ENCODE measurements at regions not wholly inside any gene's neighbourhood (a gene's known extent, or its start where the extent isn't known, plus 50 kb on each side); places are given as distances from the start of the nearest gene placed in this dataset.

- H3K36me3 ChIP-seq (ENCODE audit: control insufficient read depth in 2 of 3, insufficient read depth in 3 of 3, low read length in 3 of 3) = no peaks in the 10 kb centered on the region
- H3K9me3 ChIP-seq (ENCODE audit: control insufficient read depth in 2 of 3, insufficient read depth in 1 of 3, low read length in 3 of 3) = no peaks in the 10 kb centered on the region
- peaks cover 0 to 3% (median 0%) of the 10 kb centered on the region in 3 donors for H3K4me1 ChIP-seq (ENCODE audit: control insufficient read depth in 2 of 3, insufficient read depth in 2 of 3, low read depth in 1 of 3, low read length in 3 of 3)
- DNase-seq (no peak), FAIRE-seq (no peak)
- H3K9ac ChIP-seq (ENCODE audit: low read length in 3 of 3) = no peak overlapping the region
- no peaks in the 10 kb centered on the region for H3K27me3 ChIP-seq (ENCODE audit: control insufficient read depth, insufficient read depth, low read length)
- H3K27ac ChIP-seq (ENCODE audit: low read depth in 2 of 2, low read length in 2 of 2) = no peak overlapping the region
- intact Hi-C loops (cut with DNase I) = no loop called here
- TF ChIP-seq, protein P1, sequence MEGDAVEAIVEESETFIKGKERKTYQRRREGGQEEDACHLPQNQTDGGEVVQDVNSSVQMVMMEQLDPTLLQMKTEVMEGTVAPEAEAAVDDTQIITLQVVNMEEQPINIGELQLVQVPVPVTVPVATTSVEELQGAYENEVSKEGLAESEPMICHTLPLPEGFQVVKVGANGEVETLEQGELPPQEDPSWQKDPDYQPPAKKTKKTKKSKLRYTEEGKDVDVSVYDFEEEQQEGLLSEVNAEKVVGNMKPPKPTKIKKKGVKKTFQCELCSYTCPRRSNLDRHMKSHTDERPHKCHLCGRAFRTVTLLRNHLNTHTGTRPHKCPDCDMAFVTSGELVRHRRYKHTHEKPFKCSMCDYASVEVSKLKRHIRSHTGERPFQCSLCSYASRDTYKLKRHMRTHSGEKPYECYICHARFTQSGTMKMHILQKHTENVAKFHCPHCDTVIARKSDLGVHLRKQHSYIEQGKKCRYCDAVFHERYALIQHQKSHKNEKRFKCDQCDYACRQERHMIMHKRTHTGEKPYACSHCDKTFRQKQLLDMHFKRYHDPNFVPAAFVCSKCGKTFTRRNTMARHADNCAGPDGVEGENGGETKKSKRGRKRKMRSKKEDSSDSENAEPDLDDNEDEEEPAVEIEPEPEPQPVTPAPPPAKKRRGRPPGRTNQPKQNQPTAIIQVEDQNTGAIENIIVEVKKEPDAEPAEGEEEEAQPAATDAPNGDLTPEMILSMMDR (IDR thresholded peaks at IDR 0.05; ENCODE audit: borderline replicate concordance, extremely low read depth, insufficient read depth) = no peak
- no peak overlapping the region for H3K4me3 ChIP-seq (ENCODE audit: low read length in 3 of 3)
Measured at GRCh38 chr4:19194672-19195071, 1057.0 kb upstream of the SLIT2 start.

GRCh38 chr4:19193274-19193981 lies 1058.3 kb upstream of the SLIT2 start:
- TF ChIP-seq, protein P1 (IDR thresholded peaks at IDR 0.05; ENCODE audit: borderline replicate concordance, extremely low read depth, insufficient read depth) = no peak
- no peak for FAIRE-seq
- DNase-seq = no peak
- intact Hi-C loops (cut with DNase I) = no loop called here
- H3K4me3 ChIP-seq (ENCODE audit: low read length in 3 of 3) = no peak overlapping the region
- no peak overlapping the region for H3K27ac ChIP-seq (ENCODE audit: low read depth in 2 of 2, low read length in 2 of 2)
- H3K9ac ChIP-seq (ENCODE audit: low read length in 3 of 3) = no peak overlapping the region
- peaks cover 0 to 3% (median 0%) of the 10 kb centered on the region in 3 donors for H3K4me1 ChIP-seq (ENCODE audit: control insufficient read depth in 2 of 3, insufficient read depth in 2 of 3, low read depth in 1 of 3, low read length in 3 of 3)
- no peaks in the 10 kb centered on the region for H3K27me3 ChIP-seq (ENCODE audit: control insufficient read depth, insufficient read depth, low read length)
- no peaks in the 10 kb centered on the region for H3K9me3 ChIP-seq (ENCODE audit: control insufficient read depth in 2 of 3, insufficient read depth in 1 of 3, low read length in 3 of 3)
- no peaks in the 10 kb centered on the region for H3K36me3 ChIP-seq (ENCODE audit: control insufficient read depth in 2 of 3, insufficient read depth in 3 of 3, low read length in 3 of 3)

DNA sequence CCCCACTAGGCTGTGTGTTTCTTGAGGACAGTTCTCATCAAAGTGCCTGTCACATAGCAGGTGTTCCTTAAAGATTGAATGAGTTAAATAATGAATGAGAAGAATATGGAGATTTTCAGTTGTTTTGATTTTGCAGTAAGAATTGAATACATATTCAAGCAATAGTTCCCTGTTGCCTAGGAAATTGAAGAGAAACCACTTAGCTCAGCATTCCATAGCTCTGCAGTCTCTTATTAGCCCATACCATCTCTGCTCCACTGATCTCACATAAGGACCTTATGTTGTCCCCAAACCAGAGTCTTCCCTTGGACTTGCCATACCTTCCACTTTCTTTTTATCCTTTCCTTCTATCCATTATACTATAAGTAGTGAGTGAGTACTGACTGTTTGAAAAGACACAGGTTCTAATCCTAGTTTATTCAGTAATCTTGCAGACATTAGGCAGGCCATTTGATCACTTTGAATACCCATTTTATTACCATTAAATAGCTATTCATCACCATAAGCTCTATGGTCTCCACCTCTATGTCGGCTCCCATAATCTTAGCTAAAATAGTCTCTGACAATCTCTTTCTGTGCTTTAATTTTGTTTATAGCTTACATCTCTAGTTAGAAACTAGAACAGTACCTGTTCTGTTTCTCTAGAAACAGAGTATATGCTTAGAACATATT lies 1059.6 kb upstream of the SLIT2 start:
- peaks cover 0 to 3% (median 0%) of the 10 kb centered on the region in 3 donors for H3K4me1 ChIP-seq (ENCODE audit: control insufficient read depth in 2 of 3, insufficient read depth in 2 of 3, low read depth in 1 of 3, low read length in 3 of 3)
- no peak for FAIRE-seq
- TF ChIP-seq, protein P1 (IDR thresholded peaks at IDR 0.05; ENCODE audit: borderline replicate concordance, extremely low read depth, insufficient read depth) = no peak
- no peaks in the 10 kb centered on the region for H3K27me3 ChIP-seq (ENCODE audit: control insufficient read depth, insufficient read depth, low read length)
- DNase-seq = no peak
- H3K27ac ChIP-seq (ENCODE audit: low read depth in 2 of 2, low read length in 2 of 2) = no peak overlapping the region
- no peak overlapping the region for H3K9ac ChIP-seq (ENCODE audit: low read length in 3 of 3)
- no peaks in the 10 kb centered on the region for H3K9me3 ChIP-seq (ENCODE audit: control insufficient read depth in 2 of 3, insufficient read depth in 1 of 3, low read length in 3 of 3)
- intact Hi-C loops (cut with DNase I) = no loop called here
- no peaks in the 10 kb centered on the region for H3K36me3 ChIP-seq (ENCODE audit: control insufficient read depth in 2 of 3, insufficient read depth in 3 of 3, low read length in 3 of 3)
- H3K4me3 ChIP-seq (ENCODE audit: low read length in 3 of 3) = no peak overlapping the region

Data from kidney (tissue), 13 donors.